ENCODE measurements at regions not wholly inside any gene's neighbourhood (a gene's known extent, or its start where the extent isn't known, plus 50 kb on each side); places are given as distances from the start of the nearest gene placed in this dataset.

DNA sequence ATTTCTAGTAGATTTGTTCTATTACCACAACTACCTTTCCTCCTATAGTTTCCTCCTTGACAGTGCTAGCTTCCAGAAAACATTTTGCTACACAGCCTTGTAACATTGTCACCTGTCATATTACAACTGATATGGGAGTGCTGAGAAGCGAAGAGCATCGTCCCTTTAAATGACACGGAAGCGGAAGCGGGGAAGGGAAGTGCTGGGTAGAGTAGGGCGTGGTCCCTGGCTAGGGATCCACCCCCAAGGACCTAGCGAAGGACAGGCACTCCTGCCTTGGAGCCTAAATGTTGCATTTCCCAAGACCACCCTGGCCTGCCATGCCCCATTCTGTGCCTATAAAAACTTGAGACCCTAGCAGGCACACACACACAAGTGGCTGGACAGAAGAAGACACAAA is 57.4 kb upstream of the RANBP6 start:
- no peak overlapping the region for H3K27ac ChIP-seq (ENCODE audit: low read depth, low read length)
- DNase-seq (ENCODE audit: low read depth in 1 of 2, low spot score in 2 of 2) (no peak), FAIRE-seq (no peak)
- no peaks in the 10 kb centered on the region; the same call in 1 of the 2 replicates for H3K23me2 ChIP-seq (ENCODE audit: low read depth, low read length)
- no peak overlapping the region for H2BK5ac ChIP-seq (ENCODE audit: low read depth, low read length)
- H3K4ac ChIP-seq (replicated peaks; ENCODE audit: insufficient read length, low read depth, low read length), result no peak overlapping the region
- no peak overlapping the region for H4K91ac ChIP-seq (replicated peaks; ENCODE audit: insufficient read length, low read length)
- no peaks in the 10 kb centered on the region for H3K27me3 ChIP-seq (replicated peaks in 1 of 4; ENCODE audit: control insufficient read depth in 3 of 4, extremely low read depth in 1 of 4, insufficient read depth in 3 of 4, low read length in 3 of 4)
- no peak overlapping the region for H2BK12ac ChIP-seq (ENCODE audit: low read depth, low read length)
- H3K36me3 ChIP-seq (ENCODE audit: control insufficient read depth in 2 of 4, insufficient read depth in 4 of 4, low read length in 3 of 4), result no peaks in the 10 kb centered on the region
- peak overlapping the region; percentile 91; the same call in 1 of the 2 replicates for H2AFZ ChIP-seq (ENCODE audit: low read length)
- no peak overlapping the region for H2BK120ac ChIP-seq (replicated peaks; ENCODE audit: low read depth, low read length)
- WGBS, 2 experiments (ENCODE audit: extremely low coverage in 1 of 2, insufficient coverage in 1 of 2, insufficient read length in 1 of 2, insufficient replicate concordance in 2 of 2, low coverage in 1 of 2, low lambda C conversion rate in 2 of 2, missing lambda C conversion rate in 1 of 2), result 80% methylated on average over 7 of the region's 7 CpGs; no CpG with 5 or more reads in 1 of the 2 experiments
- no peaks in the 10 kb centered on the region for H4K20me1 ChIP-seq (replicated peaks in 1 of 2; ENCODE audit: control insufficient read depth in 1 of 2, insufficient read depth in 2 of 2, low read length in 2 of 2)
- H2BK20ac ChIP-seq (ENCODE audit: low read length), result no peak overlapping the region
- H3K79me2 ChIP-seq (ENCODE audit: control insufficient read depth in 1 of 2, insufficient read depth in 2 of 2, low read length in 2 of 2), result no peaks in the 10 kb centered on the region
- no peak overlapping the region for H3K56ac ChIP-seq (replicated peaks; ENCODE audit: insufficient read length, low read depth, low read length)
- H3K23ac ChIP-seq (ENCODE audit: insufficient read length), result no peak overlapping the region
- H2BK15ac ChIP-seq (ENCODE audit: low read length), result peak overlapping the region; percentile 46; the same call in 1 of the 2 replicates
- no peak overlapping the region for H3K18ac ChIP-seq (ENCODE audit: extremely low read depth, low read length)
- no peak overlapping the region for H2AK5ac ChIP-seq (ENCODE audit: low read depth, low read length)
- no peak overlapping the region for H4K5ac ChIP-seq (ENCODE audit: insufficient read length, low read depth, low read length)
- no peak for TF ChIP-seq CREB1 (IDR thresholded peaks at IDR 0.05)
- no peak for TF ChIP-seq CTBP2 (IDR thresholded peaks at IDR 0.05; ENCODE audit: borderline replicate concordance, insufficient read depth, insufficient read length, low read length)
- no peak for TF ChIP-seq EGR1 (IDR thresholded peaks at IDR 0.05; ENCODE audit: borderline replicate concordance, low read depth, low read length)
- TF ChIP-seq SAP30 (IDR thresholded peaks at IDR 0.05; ENCODE audit: insufficient read depth, insufficient replicate concordance, low read length), result no peak
- no peak for TF ChIP-seq TCF12 (IDR thresholded peaks at IDR 0.05; ENCODE audit: low read depth, low read length)
- H3K79me1 ChIP-seq (ENCODE audit: low read depth, low read length), result no peaks in the 10 kb centered on the region
- POLR2A ChIA-PET (ENCODE audit: partially characterized antibody), result no interaction called here
- no peak overlapping the region for H3K4me3 ChIP-seq (ENCODE audit: extremely low read depth in 1 of 4, insufficient read depth in 2 of 4, low read depth in 3 of 4, low read length in 4 of 4)
- H3K4me2 ChIP-seq (ENCODE audit: insufficient read depth in 1 of 2, low read depth in 2 of 2, low read length in 2 of 2), result no peak overlapping the region
- H3K9me3 ChIP-seq (ENCODE audit: insufficient read depth in 2 of 2, low read depth in 1 of 2, low read length in 1 of 2), result peaks cover 0 to 6% of the 10 kb centered on the region in 2 experiments; a peak in 1 of 4 replicates
- no peak overlapping the region for H3K9ac ChIP-seq (replicated peaks in 1 of 4; ENCODE audit: extremely low read depth in 1 of 4, low read depth in 3 of 4, low read length in 3 of 4)
- CTCF ChIA-PET (ENCODE audit: partially characterized antibody), result interaction anchor here (1.2 to 1.9 kb wide), 3 partner anchors 19 to 187 kb away, joined by 5 read pairs; no protein-coding TSS in a partner anchor
- no peak overlapping the region for H3K14ac ChIP-seq (ENCODE audit: insufficient read length)
- no peaks in the 10 kb centered on the region for H3K4me1 ChIP-seq (replicated peaks in 1 of 4; ENCODE audit: control insufficient read depth in 3 of 4, insufficient read depth in 4 of 4, low read length in 3 of 4)
- no peak overlapping the region for H4K8ac ChIP-seq (ENCODE audit: extremely low read depth, insufficient read depth, low read length)

Measured in H1 (cell line).